Gastroesophageal sphincter (tissue), 4 donors: ENCODE measurements at regions not wholly inside any gene's neighbourhood (a gene's known extent, or its start where the extent isn't known, plus 50 kb on each side); places are given as distances from the start of the nearest gene placed in this dataset.

ENCODE experiments used
- ATAC-seq: fragments of 150-250 bp; one replicate; pipeline ENCODE4 v1.9.1; 2016; ENCODE audit warnings: mild to moderate bottlenecking, moderate library complexity
- H3K27ac ChIP-seq, 4 donors: fragments of 200-600 bp; sonication (generic) in 3 of 4; 1 replicate in 3 of 4; 2 replicates in 1 of 4; pipeline ENCODE4 v1.5.1; 2016 to 2019
- H3K27me3 ChIP-seq: fragments of 200-600 bp; sonication (generic); one replicate; pipeline ENCODE4 v1.5.1; 2019
- H3K36me3 ChIP-seq, 2 donors: fragments of 200-600 bp; sonication (generic); one replicate each; pipeline ENCODE4 v1.5.1; 2019; ENCODE audit warnings: control low read depth in 1 of 2
- H3K4me1 ChIP-seq, 3 donors: fragments of 200-600 bp; sonication (generic); 1 replicate in 2 of 3; 2 replicates in 1 of 3; pipeline ENCODE4 v1.5.1; 2016 to 2019; ENCODE audit warnings: control low read depth in 2 of 3
- H3K4me3 ChIP-seq, 2 donors: fragments of 200-600 bp; sonication (generic); one replicate each; pipeline ENCODE4 v1.5.1; 2019; ENCODE audit warnings: mild to moderate bottlenecking in 1 of 2, moderate library complexity in 1 of 2
- H3K9me3 ChIP-seq, 3 donors: fragments of 200-600 bp; sonication (generic); one replicate each; pipeline ENCODE4 v1.5.1; 2017 to 2019; ENCODE audit warnings: control low read depth in 2 of 3
- EP300 ChIP-seq: sonication (generic); formaldehyde crosslinking; IDR thresholded peaks from one replicate; pipeline ENCODE4 v1.6.1; 2017; ENCODE audit warnings: antibody characterized with exemption, mild to moderate bottlenecking
- POLR2A ChIP-seq, 2 donors: fragments of 450-650 bp; IDR thresholded peaks; one replicate each; pipeline ENCODE4 v1.6.1; 2017; ENCODE audit warnings: antibody characterized with exemption in 2 of 2, mild to moderate bottlenecking in 2 of 2, moderate library complexity in 1 of 2
- POLR2AphosphoS5 ChIP-seq: sonication (generic); formaldehyde crosslinking; IDR thresholded peaks from one replicate; pipeline ENCODE4 v1.6.1; 2017; ENCODE audit warnings: antibody characterized with exemption
- WGBS, 2 donors: methylation state at CpG; one replicate each; pipeline ENCODE4 v1.1.5; 2018; ENCODE audit warnings: low coverage in 1 of 2; 5-methylcytosine and 5-hydroxymethylcytosine counted together
- TF ChIP-seq, protein P1 (sequence below), 4 experiments: fragments of 200-600 bp in 2 of 4; fragments of 450-650 bp in 2 of 4; sonication (generic) in 1 of 4; IDR thresholded peaks; one replicate each; pipeline ENCODE4 v1.5.1; 2017 to 2019; ENCODE audit warnings: antibody characterized with exemption in 4 of 4, mild to moderate bottlenecking in 2 of 4, moderate library complexity in 2 of 4

DNA sequence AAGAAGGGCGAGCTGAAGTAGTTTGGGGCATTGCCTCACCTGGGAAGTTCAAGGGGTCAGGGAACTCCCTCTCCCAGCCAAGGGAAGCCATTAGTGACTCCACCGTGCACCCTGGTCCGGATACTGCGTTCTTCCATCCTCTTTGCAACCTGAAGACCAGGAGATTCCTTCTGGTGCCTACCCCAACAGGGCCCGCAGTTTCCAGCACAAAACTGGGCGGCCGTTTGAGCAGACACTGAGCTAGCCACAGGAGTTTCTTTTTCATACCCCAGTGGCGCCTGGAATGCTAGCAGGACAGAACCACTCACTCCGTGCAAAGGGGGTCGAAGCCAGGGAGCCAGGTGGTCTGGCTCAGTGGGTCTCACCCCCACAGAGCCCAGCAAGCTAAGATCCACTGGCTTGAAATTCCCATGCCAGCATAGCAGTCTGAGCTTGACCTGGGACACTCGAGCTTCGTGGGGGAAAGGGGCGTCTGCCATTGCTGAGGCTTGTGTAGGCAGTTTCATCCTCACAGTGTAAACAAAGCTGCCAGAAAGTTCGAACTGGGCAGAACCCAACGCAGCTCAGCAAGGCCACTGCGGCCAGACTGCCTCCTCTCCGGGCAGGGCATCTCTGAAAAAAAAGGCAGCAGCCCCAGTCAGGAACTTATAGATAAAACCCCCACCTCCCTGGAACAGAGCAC is 1039.4 kb upstream of the IGFBP7 start:
- no peaks in the 10 kb centered on the region for H3K36me3 ChIP-seq
- H3K27ac ChIP-seq: no peak overlapping the region
- H3K9me3 ChIP-seq: no peaks in the 10 kb centered on the region
- 60% methylated on average over 1 of the region's 17 CpGs; no CpG with 5 or more reads in 1 of the 2 donors for WGBS, 2 donors
- TF ChIP-seq, protein P1, sequence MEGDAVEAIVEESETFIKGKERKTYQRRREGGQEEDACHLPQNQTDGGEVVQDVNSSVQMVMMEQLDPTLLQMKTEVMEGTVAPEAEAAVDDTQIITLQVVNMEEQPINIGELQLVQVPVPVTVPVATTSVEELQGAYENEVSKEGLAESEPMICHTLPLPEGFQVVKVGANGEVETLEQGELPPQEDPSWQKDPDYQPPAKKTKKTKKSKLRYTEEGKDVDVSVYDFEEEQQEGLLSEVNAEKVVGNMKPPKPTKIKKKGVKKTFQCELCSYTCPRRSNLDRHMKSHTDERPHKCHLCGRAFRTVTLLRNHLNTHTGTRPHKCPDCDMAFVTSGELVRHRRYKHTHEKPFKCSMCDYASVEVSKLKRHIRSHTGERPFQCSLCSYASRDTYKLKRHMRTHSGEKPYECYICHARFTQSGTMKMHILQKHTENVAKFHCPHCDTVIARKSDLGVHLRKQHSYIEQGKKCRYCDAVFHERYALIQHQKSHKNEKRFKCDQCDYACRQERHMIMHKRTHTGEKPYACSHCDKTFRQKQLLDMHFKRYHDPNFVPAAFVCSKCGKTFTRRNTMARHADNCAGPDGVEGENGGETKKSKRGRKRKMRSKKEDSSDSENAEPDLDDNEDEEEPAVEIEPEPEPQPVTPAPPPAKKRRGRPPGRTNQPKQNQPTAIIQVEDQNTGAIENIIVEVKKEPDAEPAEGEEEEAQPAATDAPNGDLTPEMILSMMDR (IDR thresholded peaks at IDR 0.05): no peak
- TF ChIP-seq EP300 (no peak), POLR2A (IDR thresholded peaks at IDR 0.05) (no peak), POLR2AphosphoS5 (no peak)
- no peaks in the 10 kb centered on the region for H3K4me1 ChIP-seq
- no peak for ATAC-seq
- no peak overlapping the region for H3K4me3 ChIP-seq
- no peaks in the 10 kb centered on the region for H3K27me3 ChIP-seq

DNA sequence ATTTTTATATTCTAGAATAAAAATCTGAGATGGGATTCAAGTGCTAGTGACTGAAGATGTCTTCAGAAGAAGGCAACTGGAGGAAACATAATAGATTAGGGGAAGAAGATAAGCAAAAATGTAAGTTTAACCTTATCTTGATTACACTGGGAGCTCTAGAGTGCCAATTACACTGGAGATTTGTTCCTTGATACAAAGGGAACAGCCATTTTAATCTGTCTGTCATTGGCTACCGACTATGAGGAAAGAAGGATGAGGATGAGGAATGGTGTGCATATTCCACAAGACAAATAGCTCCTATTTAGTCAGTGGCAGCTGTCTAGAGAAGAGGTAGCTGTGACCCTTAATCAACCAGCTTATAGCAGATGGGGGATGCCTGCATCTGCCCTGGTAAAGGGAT is 1034.5 kb upstream of the IGFBP7 start:
- Histone ChIP-seq H3K9me3 (no peaks in the 10 kb centered on the region), H3K4me3 (no peak overlapping the region), H3K27me3 (no peaks in the 10 kb centered on the region), H3K36me3 (no peaks in the 10 kb centered on the region), H3K4me1 (no peaks in the 10 kb centered on the region), H3K27ac (no peak overlapping the region)
- no peak for ATAC-seq
- no peak for TF ChIP-seq POLR2A (IDR thresholded peaks at IDR 0.05)
- TF ChIP-seq EP300: no peak
- TF ChIP-seq, protein P1 (IDR thresholded peaks at IDR 0.05): no peak
- TF ChIP-seq POLR2AphosphoS5: no peak
- WGBS, 2 donors: 86 to 100% methylated on average over 1 of the region's 1 CpG

DNA sequence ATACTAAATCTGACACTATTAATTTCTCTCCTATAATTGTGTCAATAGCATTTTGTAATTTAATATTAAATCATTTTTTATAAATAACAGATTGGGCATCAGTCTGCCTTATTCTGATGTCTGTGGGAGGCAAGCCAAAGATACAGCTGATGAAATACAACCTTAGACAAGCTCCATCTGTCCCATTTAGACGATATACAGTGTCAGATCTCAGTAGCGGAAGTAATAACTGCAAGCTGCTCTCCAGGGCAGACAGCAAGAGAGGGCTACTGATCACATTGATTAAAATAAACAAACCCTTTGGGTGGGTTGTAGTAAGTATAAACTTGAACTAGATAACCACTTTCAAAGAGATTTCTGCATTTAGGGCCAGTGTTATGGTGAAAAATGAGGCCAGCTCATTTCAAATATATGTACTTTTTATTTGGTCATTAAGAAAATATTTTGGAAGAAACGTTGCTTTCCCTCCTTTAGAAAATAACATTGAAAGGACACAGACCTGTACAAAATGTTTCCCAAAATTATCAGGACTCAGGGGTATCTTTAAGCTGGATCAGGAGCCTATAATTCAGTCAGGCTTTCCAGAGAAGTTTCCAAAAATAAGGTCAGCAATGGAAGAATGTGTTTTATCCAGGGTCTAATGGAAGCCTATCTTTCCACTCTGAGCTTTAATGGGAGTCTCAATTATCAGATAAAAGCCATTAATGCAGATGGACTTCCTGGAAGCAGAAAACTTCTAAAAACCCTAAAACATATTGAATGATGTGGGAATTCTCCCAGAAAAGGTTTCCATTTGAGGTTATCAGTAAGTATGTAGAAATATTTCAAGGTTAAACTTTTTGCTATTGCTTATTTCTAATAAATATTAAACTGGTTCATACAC is 1028.8 kb upstream of the IGFBP7 start:
- Histone ChIP-seq H3K4me1 (no peaks in the 10 kb centered on the region), H3K27ac (no peak overlapping the region), H3K36me3 (no peaks in the 10 kb centered on the region), H3K27me3 (no peaks in the 10 kb centered on the region), H3K4me3 (no peak overlapping the region), H3K9me3 (no peaks in the 10 kb centered on the region)
- TF ChIP-seq EP300 (no peak), POLR2A (IDR thresholded peaks at IDR 0.05) (no peak), POLR2AphosphoS5 (no peak)
- TF ChIP-seq, protein P1 (IDR thresholded peaks at IDR 0.05): no peak
- no peak for ATAC-seq
- 49% methylated on average over 2 to 3 of the region's 3 CpGs for WGBS, 2 donors

DNA sequence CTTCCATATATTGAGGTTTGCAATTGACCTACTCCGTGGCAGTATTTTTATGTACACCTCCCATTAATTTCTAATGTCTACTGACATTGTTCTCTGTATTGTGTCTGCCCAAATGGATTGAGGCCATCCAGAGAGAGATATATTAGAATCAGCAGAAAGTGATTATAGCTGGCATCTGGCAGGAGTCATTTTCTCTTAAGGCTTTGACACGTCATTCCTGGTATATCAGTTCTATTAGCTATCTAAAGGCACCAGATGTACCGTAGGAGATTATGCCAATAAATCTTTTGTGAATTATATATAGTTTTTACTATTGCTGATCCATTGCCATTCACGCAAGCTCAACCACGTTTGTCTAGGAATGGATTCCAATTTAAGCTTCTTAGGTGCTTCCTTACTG is 1026.4 kb upstream of the IGFBP7 start:
- TF ChIP-seq, protein P1 (IDR thresholded peaks at IDR 0.05): no peak
- TF ChIP-seq EP300 (no peak), POLR2A (IDR thresholded peaks at IDR 0.05) (no peak), POLR2AphosphoS5 (no peak)
- Histone ChIP-seq H3K4me1 (no peaks in the 10 kb centered on the region), H3K4me3 (no peak overlapping the region), H3K27me3 (no peaks in the 10 kb centered on the region), H3K27ac (no peak overlapping the region), H3K9me3 (no peaks in the 10 kb centered on the region), H3K36me3 (no peaks in the 10 kb centered on the region)
- no peak for ATAC-seq
- WGBS, 2 donors: 70 to 73% methylated on average over 4 to 5 of the region's 5 CpGs
